Lung (tissue), 11 donors: ENCODE measurements at regions not wholly inside any gene's neighbourhood (a gene's known extent, or its start where the extent isn't known, plus 50 kb on each side); places are given as distances from the start of the nearest gene placed in this dataset.
A peak's percentile ranks its signal among the peaks of the same experiment; 100 is the strongest.

Experiments used
- ATAC-seq: fragments of 200-7000 bp; cut with Tn5 transposase; one replicate; pipeline ENCODE4 v1.9.1; 2020; ENCODE audit warnings: moderate number of reproducible peaks; ENCODE audit not compliant: insufficient read depth, low FRiP score
- DNase-seq, 3 donors: peaks; one replicate each; pipeline ENCODE4 v3.0.0-alpha.2; 2013 to 2017
- H3K27ac ChIP-seq, 2 donors: one replicate each; pipeline ENCODE4 v1.5.1; 2013; ENCODE audit warnings: mild to moderate bottlenecking in 2 of 2, moderate library complexity in 2 of 2, control low read depth in 1 of 2, inconsistent platforms in 1 of 2, low read depth in 1 of 2, low read length in 1 of 2
- H3K27me3 ChIP-seq, 3 donors: one replicate each; pipeline ENCODE4 v1.5.1; 2013; ENCODE audit warnings: low read length in 2 of 3; ENCODE audit not compliant: control insufficient read depth in 3 of 3, insufficient read depth in 3 of 3
- H3K36me3 ChIP-seq, 4 donors: one replicate each; pipeline ENCODE4 v1.5.1; 2013; ENCODE audit warnings: low read length in 4 of 4, mild to moderate bottlenecking in 1 of 4, moderate library complexity in 1 of 4; ENCODE audit not compliant: control insufficient read depth in 4 of 4, insufficient read depth in 4 of 4
- H3K4me1 ChIP-seq, 5 donors: one replicate each; pipeline ENCODE4 v1.5.1; 2013; ENCODE audit warnings: low read length in 5 of 5, mild to moderate bottlenecking in 2 of 5, moderate library complexity in 1 of 5; ENCODE audit not compliant: control insufficient read depth in 5 of 5, insufficient read depth in 5 of 5
- H3K4me3 ChIP-seq: one replicate; pipeline ENCODE4 v1.5.1; 2013; ENCODE audit warnings: mild to moderate bottlenecking, control low read depth, moderate library complexity
- H3K9ac ChIP-seq, 2 donors: one replicate each; pipeline ENCODE4 v1.5.1; 2013; ENCODE audit warnings: low read length in 2 of 2, control low read depth in 1 of 2; ENCODE audit not compliant: insufficient read depth in 1 of 2
- H3K9me3 ChIP-seq, 4 donors: one replicate each; pipeline ENCODE4 v1.5.1; 2013; ENCODE audit warnings: low read length in 3 of 4, mild to moderate bottlenecking in 1 of 4, moderate library complexity in 1 of 4; ENCODE audit not compliant: control insufficient read depth in 4 of 4, insufficient read depth in 3 of 4
- WGBS, 2 donors: extraction: QIAGEN DNeasy Blood & Tissue Kit; methylation state at CpG; one replicate each; pipeline ENCODE4 v1.1.7; 2013; 5-methylcytosine and 5-hydroxymethylcytosine counted together
- TF ChIP-seq, protein P1 (sequence below): IDR thresholded peaks from 2 replicates; pipeline ENCODE4 v1.5.1; 2012; ENCODE audit warnings: mild to moderate bottlenecking; ENCODE audit errors: control extremely low read depth, extremely low read depth
- donor health status: control.
- donor health status: control.
- donor health status: Bipolar disorder and iron deficiency.
- donor health status: healthy.
- donor health status: DM: yes; HTN: yes; CAD: no.

DNA sequence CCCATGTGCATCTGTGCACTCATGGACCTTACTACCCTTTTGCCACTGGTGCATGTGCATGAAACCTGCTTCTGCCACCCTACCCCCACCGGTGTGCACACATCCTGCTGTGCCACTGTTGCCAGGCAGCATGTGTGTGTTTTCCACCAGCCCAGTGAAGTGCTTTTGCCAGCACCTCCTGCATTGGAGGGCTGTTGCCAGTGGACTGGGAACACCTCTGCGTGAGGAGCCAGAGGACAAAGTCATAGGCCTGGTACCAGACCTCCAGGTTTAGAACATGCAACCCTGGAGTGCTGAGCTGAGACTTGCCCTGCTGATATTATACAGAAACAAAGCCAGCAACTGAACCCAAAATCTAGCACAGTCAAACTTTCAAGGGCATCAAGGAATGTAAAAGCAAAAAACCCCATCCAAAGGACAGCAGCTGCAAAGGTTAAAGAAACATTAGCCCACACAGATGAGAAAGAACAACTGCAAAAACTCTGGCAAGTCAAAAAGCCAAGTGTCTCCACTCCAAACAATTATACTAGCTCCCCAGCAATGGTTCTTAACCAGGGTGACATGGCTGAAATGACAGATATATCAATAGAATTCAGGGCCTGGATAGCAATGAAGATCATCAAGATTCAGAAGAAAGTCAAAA is 70.6 kb upstream of the PTPN3 start:
- H3K36me3 ChIP-seq: no peaks in the 10 kb centered on the region
- peaks cover 0 to 2% (median 0%) of the 10 kb centered on the region in 3 donors for H3K27me3 ChIP-seq
- no peak overlapping the region for H3K27ac ChIP-seq
- 88 to 90% methylated on average over 2 of the region's 2 CpGs for WGBS, 2 donors
- TF ChIP-seq, protein P1, sequence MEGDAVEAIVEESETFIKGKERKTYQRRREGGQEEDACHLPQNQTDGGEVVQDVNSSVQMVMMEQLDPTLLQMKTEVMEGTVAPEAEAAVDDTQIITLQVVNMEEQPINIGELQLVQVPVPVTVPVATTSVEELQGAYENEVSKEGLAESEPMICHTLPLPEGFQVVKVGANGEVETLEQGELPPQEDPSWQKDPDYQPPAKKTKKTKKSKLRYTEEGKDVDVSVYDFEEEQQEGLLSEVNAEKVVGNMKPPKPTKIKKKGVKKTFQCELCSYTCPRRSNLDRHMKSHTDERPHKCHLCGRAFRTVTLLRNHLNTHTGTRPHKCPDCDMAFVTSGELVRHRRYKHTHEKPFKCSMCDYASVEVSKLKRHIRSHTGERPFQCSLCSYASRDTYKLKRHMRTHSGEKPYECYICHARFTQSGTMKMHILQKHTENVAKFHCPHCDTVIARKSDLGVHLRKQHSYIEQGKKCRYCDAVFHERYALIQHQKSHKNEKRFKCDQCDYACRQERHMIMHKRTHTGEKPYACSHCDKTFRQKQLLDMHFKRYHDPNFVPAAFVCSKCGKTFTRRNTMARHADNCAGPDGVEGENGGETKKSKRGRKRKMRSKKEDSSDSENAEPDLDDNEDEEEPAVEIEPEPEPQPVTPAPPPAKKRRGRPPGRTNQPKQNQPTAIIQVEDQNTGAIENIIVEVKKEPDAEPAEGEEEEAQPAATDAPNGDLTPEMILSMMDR: no peak
- DNase-seq (no peak), ATAC-seq (no peak)
- no peak overlapping the region for H3K9ac ChIP-seq
- H3K4me1 ChIP-seq: peaks cover 0 to 3% (median 0%) of the 10 kb centered on the region in 5 donors
- H3K4me3 ChIP-seq: no peak overlapping the region
- H3K9me3 ChIP-seq: peaks cover 0 to 5% (median 0%) of the 10 kb centered on the region in 4 donors

DNA sequence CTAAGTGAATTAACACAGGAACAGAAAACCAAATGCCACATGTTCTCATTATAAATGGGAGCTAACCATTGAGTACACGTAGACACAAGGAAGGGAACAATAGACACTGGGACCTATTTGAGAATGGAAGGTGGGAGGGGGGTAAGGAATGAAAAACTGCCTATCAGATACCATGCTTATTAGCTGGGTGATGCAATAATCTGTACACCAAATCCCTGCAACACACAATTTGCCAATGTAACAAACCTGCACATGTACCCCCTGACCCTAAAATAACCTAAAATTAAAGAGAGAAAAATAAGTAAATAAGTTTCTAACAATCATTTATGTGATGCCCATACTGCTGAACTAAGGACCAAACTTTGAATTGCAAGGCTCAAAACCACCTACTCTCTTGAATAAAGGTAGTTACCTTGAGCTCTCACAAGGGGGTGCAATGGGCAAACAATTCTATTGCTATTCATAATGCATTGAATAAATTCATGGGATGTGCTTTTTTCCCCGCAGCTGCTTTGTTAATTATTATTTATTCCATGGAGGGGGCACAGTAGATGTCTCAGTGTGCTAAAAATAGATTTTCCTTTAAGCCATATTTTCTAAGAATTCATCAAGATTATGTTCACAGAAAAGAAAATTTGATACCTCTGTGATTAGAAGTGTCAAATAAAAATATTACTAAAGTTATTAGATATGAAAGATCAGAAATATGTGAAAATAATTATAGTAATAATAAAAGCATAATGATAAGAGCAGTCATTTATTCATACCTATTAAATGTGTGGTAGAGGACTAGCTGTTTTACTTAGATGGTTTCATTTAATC is 76.2 kb upstream of the PTPN3 start:
- DNase-seq (peak; percentile 49 to 86 (median 84)), ATAC-seq (peak; percentile 69)
- H3K4me1 ChIP-seq: no peaks in the 10 kb centered on the region
- no peak overlapping the region for H3K4me3 ChIP-seq
- 5 to 11% methylated on average over 2 of the region's 2 CpGs for WGBS, 2 donors
- no peak overlapping the region for H3K27ac ChIP-seq
- no peaks in the 10 kb centered on the region for H3K9me3 ChIP-seq
- TF ChIP-seq, protein P1: peak; percentile 47
- no peaks in the 10 kb centered on the region for H3K36me3 ChIP-seq
- H3K27me3 ChIP-seq: no peaks in the 10 kb centered on the region
- H3K9ac ChIP-seq: no peak overlapping the region

DNA sequence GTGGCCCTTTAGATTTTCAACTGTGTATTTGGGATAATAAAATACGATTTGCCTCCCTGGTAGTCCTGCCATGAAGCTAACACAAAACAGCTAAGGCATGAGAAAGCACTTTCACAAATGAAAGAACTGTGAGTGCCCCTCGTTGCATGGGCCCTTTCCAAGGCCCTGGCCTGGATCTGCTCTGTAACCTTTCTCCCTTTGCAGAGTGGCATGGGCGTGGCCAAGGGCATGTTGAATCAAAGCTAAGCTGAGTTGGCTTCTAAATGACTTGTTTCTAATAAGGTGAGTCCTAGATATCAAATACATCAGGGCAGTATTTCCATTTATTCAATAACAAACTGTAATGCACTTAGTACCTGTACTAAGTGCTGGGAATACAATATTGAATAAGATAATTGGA is 78.7 kb upstream of the PTPN3 start:
- Histone ChIP-seq H3K9ac (no peak overlapping the region), H3K27ac (no peak overlapping the region), H3K36me3 (no peaks in the 10 kb centered on the region), H3K9me3 (no peaks in the 10 kb centered on the region), H3K4me1 (peaks cover 0 to 4% (median 0%) of the 10 kb centered on the region in 5 donors), H3K4me3 (no peak overlapping the region), H3K27me3 (no peaks in the 10 kb centered on the region)
- DNase-seq: no peak
- TF ChIP-seq, protein P1: no peak
- no peak for ATAC-seq
- WGBS, 2 donors: 71 to 83% methylated on average over 3 of the region's 3 CpGs
